A673 (cell line): ENCODE measurements at regions not wholly inside any gene's neighbourhood (a gene's known extent, or its start where the extent isn't known, plus 50 kb on each side); places are given as distances from the start of the nearest gene placed in this dataset.

Experiments
- BruUV-seq: library from RNA; stranded (reverse); fragments of 400-500 nt; replicated peaks from 2 replicates; lab custom pipeline; 2021; lab: Mats Ljungman, UMichigan
- CTCF ChIA-PET: fragments of 300-600 bp; sonication (Branson Sonifier 250); formaldehyde crosslinking; loops from one replicate; lab custom pipeline; 2022; ENCODE audit warnings: antibody characterized with exemption; lab: Charles Lee
- POLR2A ChIA-PET: fragments of 300-600 bp; sonication (Branson Sonifier 250); formaldehyde crosslinking; loops from one replicate; lab custom pipeline; 2022; ENCODE audit warnings: antibody characterized with exemption; ENCODE audit not compliant: low non-redundant PET; lab: Charles Lee
- DNase-seq: peaks from one replicate; pipeline ENCODE4 v3.0.0-alpha.2; 2015; ENCODE audit warnings: low spot score
- H3K27ac ChIP-seq: fragments of 200-600 bp; sonication (generic); 2 replicates; pipeline ENCODE4 v1.5.1; 2016; ENCODE audit warnings: mixed run types, low read depth, mild to moderate bottlenecking, mixed read lengths, antibody characterized with exemption, low read length; ENCODE audit not compliant: poor library complexity, severe bottlenecking
- H3K27me3 ChIP-seq: fragments of 200-600 bp; sonication (generic); replicated peaks from 2 replicates; pipeline ENCODE4 v1.6.1; 2017; ENCODE audit warnings: mixed run types, low read depth, mild to moderate bottlenecking, mixed read lengths, antibody characterized with exemption, low read length; ENCODE audit not compliant: insufficient read depth, poor library complexity
- H3K36me3 ChIP-seq: fragments of 200-600 bp; sonication (generic); 2 replicates; pipeline ENCODE4 v1.6.1; 2016; ENCODE audit warnings: mixed run types, mild to moderate bottlenecking, mixed read lengths, antibody characterized with exemption, low read length; ENCODE audit not compliant: insufficient read depth, poor library complexity, severe bottlenecking
- H3K4me1 ChIP-seq: fragments of 200-600 bp; sonication (generic); 2 replicates; pipeline ENCODE4 v1.6.1; 2017; ENCODE audit warnings: mixed run types, mild to moderate bottlenecking, mixed read lengths, antibody characterized with exemption, low read length; ENCODE audit not compliant: insufficient read depth, poor library complexity, severe bottlenecking
- H3K4me3 ChIP-seq: fragments of 200-600 bp; sonication (generic); 2 replicates; pipeline ENCODE4 v1.5.1; 2016; ENCODE audit warnings: low read depth, mixed run types, mild to moderate bottlenecking, mixed read lengths, low read length; ENCODE audit not compliant: poor library complexity, severe bottlenecking
- H3K9me3 ChIP-seq: fragments of 200-600 bp; sonication (generic); 2 replicates; pipeline ENCODE4 v1.6.1; 2016; ENCODE audit warnings: mixed run types, low read depth, mild to moderate bottlenecking, mixed read lengths, antibody characterized with exemption, low read length; ENCODE audit not compliant: poor library complexity, severe bottlenecking
- EZH2 ChIP-seq: fragments of 200-600 bp; sonication (generic); IDR thresholded peaks from 2 replicates; pipeline ENCODE4 v1.6.1; 2017; ENCODE audit warnings: borderline replicate concordance, low read depth, mild to moderate bottlenecking, mixed read lengths, antibody characterized with exemption, low read length; ENCODE audit not compliant: poor library complexity, severe bottlenecking
- intact Hi-C: fragments of 100-400 bp; cut with micrococcal nuclease; formaldehyde crosslinking; loops from one replicate; pipeline ENCODE4 v1.10.0; 2022; ENCODE audit not compliant: unreplicated experiment
- TF ChIP-seq, protein P1 (sequence below): fragments of 300-800, 200-600 bp; sonication (generic); conservative IDR thresholded peaks from 2 replicates; pipeline ENCODE4 v1.5.1; 2017; ENCODE audit warnings: low read depth, mild to moderate bottlenecking, antibody characterized with exemption, low read length, moderate library complexity, mixed read lengths

DNA sequence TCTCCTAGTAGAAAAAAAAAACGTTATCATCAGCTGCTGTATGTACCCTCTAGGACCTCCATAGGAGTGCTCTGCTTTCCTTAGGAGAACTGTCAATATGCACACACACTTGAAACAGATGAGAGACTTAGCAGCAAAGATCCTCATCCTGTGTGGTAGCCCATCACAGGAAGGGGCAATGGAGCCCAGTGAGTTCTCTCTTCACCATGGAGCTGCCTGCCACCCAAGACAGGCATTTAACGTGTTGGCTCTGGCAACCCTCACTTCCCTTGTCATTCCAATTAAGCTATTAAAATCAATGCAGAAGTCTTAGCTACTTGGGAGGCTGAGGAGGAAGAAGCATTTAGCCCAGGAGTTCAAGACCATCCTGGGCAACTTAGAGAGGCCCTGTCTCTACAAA, 64.8 kb upstream of the PLEKHA5 start:
- no peaks in the 10 kb centered on the region for H3K27me3 ChIP-seq
- no peak overlapping the region for H3K4me3 ChIP-seq
- TF ChIP-seq, protein P1, sequence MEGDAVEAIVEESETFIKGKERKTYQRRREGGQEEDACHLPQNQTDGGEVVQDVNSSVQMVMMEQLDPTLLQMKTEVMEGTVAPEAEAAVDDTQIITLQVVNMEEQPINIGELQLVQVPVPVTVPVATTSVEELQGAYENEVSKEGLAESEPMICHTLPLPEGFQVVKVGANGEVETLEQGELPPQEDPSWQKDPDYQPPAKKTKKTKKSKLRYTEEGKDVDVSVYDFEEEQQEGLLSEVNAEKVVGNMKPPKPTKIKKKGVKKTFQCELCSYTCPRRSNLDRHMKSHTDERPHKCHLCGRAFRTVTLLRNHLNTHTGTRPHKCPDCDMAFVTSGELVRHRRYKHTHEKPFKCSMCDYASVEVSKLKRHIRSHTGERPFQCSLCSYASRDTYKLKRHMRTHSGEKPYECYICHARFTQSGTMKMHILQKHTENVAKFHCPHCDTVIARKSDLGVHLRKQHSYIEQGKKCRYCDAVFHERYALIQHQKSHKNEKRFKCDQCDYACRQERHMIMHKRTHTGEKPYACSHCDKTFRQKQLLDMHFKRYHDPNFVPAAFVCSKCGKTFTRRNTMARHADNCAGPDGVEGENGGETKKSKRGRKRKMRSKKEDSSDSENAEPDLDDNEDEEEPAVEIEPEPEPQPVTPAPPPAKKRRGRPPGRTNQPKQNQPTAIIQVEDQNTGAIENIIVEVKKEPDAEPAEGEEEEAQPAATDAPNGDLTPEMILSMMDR: no peak
- no peak for TF ChIP-seq EZH2
- BruUV-seq: no TSS peak
- intact Hi-C loops: no loop called here
- POLR2A ChIA-PET: no interaction called here
- no peaks in the 10 kb centered on the region for H3K36me3 ChIP-seq
- H3K9me3 ChIP-seq: no peaks in the 10 kb centered on the region
- CTCF ChIA-PET: no interaction called here
- DNase-seq: no peak
- H3K4me1 ChIP-seq: no peaks in the 10 kb centered on the region
- no peak overlapping the region for H3K27ac ChIP-seq

GRCh38 chr12:19065223-19065622, 64.3 kb upstream of the PLEKHA5 start:
- H3K4me1 ChIP-seq: no peaks in the 10 kb centered on the region
- H3K36me3 ChIP-seq: no peaks in the 10 kb centered on the region
- no peaks in the 10 kb centered on the region for H3K9me3 ChIP-seq
- no peak for TF ChIP-seq EZH2
- TF ChIP-seq, protein P1: no peak
- H3K4me3 ChIP-seq: no peak overlapping the region
- intact Hi-C loops: no loop called here
- POLR2A ChIA-PET: no interaction called here
- no TSS peak for BruUV-seq
- H3K27ac ChIP-seq: no peak overlapping the region
- DNase-seq: no peak
- CTCF ChIA-PET: no interaction called here
- H3K27me3 ChIP-seq: no peaks in the 10 kb centered on the region

- intact Hi-C loops: no loop called here
- CTCF ChIA-PET: no interaction called here
- no peaks in the 10 kb centered on the region for H3K27me3 ChIP-seq
- DNase-seq: no peak
- no peaks in the 10 kb centered on the region for H3K36me3 ChIP-seq
- no peak overlapping the region for H3K4me3 ChIP-seq
- H3K9me3 ChIP-seq: no peaks in the 10 kb centered on the region
- TF ChIP-seq EZH2: no peak
- TF ChIP-seq, protein P1: no peak
- BruUV-seq: no TSS peak
- H3K4me1 ChIP-seq: no peaks in the 10 kb centered on the region
- POLR2A ChIA-PET: no interaction called here
- no peak overlapping the region for H3K27ac ChIP-seq
Measured at GRCh38 chr12:19065871-19066270, 63.7 kb upstream of the PLEKHA5 start.
